SK-N-MC (cell line): ENCODE measurements at regions not wholly inside any gene's neighbourhood (a gene's known extent, or its start where the extent isn't known, plus 50 kb on each side); places are given as distances from the start of the nearest gene placed in this dataset.

Source experiments
- EZH2 ChIP-seq: fragments of 200-600 bp; sonication (generic); IDR thresholded peaks from one replicate; pipeline ENCODE4 v1.6.1; 2017; ENCODE audit warnings: antibody characterized with exemption
- FOXP2 ChIP-seq: optimal IDR thresholded peaks from 2 replicates; pipeline ENCODE3; 2011; ENCODE audit warnings: mild to moderate bottlenecking, moderate library complexity; ENCODE audit not compliant: insufficient read depth; ENCODE audit errors: extremely low read length, control extremely low read depth
- POLR2AphosphoS5 ChIP-seq: IDR thresholded peaks from 2 replicates; pipeline ENCODE4 v1.6.1; 2012; ENCODE audit warnings: mild to moderate bottlenecking, low read depth, low read length, borderline replicate concordance

DNA sequence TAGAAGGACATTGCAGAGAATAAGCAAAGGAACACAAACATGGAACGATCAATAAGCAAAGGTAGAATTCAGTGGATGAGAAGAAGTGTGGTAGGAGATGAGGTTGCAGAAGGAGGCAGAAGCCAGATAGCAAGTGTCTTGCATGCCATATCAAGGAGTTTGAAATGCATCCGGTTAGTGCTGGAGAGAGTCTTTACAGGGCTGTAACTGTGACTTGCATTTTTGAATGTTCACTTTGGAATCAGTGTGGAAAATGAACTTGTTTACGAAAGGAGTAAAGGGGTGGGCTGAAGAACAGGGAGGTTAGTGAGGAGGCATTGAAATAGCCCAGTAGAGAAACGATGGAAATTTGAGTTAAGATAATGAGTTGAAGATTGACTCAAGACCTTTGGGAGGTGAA, 90.7 kb upstream of the MBNL2 start:
- TF ChIP-seq POLR2AphosphoS5 (no peak), EZH2 (no peak), FOXP2 (no peak)
